Prostate gland (tissue), 2 donors: ENCODE measurements at regions not wholly inside any gene's neighbourhood (a gene's known extent, or its start where the extent isn't known, plus 50 kb on each side); places are given as distances from the start of the nearest gene placed in this dataset.

Experiments used
- CTCF ChIP-seq, 4 experiments: fragments of 200-600 bp in 2 of 4; fragments of 450-650 bp in 2 of 4; sonication (generic) in 2 of 4; IDR thresholded peaks; 1 replicate in 3 of 4; 2 replicates in 1 of 4; pipeline ENCODE4 v1.5.1; 2016 to 2019; ENCODE audit warnings: antibody characterized with exemption in 4 of 4, mild to moderate bottlenecking in 2 of 4, moderate library complexity in 2 of 4
- POLR2A ChIP-seq: fragments of 450-650 bp; IDR thresholded peaks from one replicate; pipeline ENCODE4 v1.6.1; 2016; ENCODE audit warnings: antibody characterized with exemption, mild to moderate bottlenecking

- TF ChIP-seq CTCF (IDR thresholded peaks at IDR 0.05), result no peak
- no peak for TF ChIP-seq POLR2A
Measured at GRCh38 chr17:77765292-77765691, 193.2 kb upstream of the TNRC6C start.
